ENCODE measurements at regions not wholly inside any gene's neighbourhood (a gene's known extent, or its start where the extent isn't known, plus 50 kb on each side); places are given as distances from the start of the nearest gene placed in this dataset.

- TF ChIP-seq REST (IDR thresholded peaks at IDR 0.05; ENCODE audit: low read depth) (no peak), POLR2AphosphoS5 (IDR thresholded peaks at IDR 0.05; ENCODE audit: low read depth, low read length) (no peak)
These were observed 510.9 kb upstream of the DAB1 start (continued) for GRCh38 chr1:57934745-57935144.

- no peaks in the 10 kb centered on the region for H3K79me2 ChIP-seq (ENCODE audit: insufficient read depth, low read length)
- H2AFZ ChIP-seq (ENCODE audit: low read depth, low read length, poor library complexity, severe bottlenecking) = no peak overlapping the region
- no peak for TF ChIP-seq YY1 (IDR thresholded peaks at IDR 0.05; ENCODE audit: extremely low read depth, insufficient replicate concordance, low read depth, low read length)
- no peak for TF ChIP-seq ELF1 (IDR thresholded peaks at IDR 0.05; ENCODE audit: borderline replicate concordance, low read depth)
- TF ChIP-seq JUND (IDR thresholded peaks at IDR 0.05) = no peak
- no peak for TF ChIP-seq EZH2phosphoT487 (IDR thresholded peaks at IDR 0.05; ENCODE audit: borderline replicate concordance)
- TF ChIP-seq MAX (IDR thresholded peaks at IDR 0.05) = no peak
- no peaks in the 10 kb centered on the region for H3K4me1 ChIP-seq (ENCODE audit: control insufficient read depth in 1 of 2, insufficient read depth in 2 of 2, low read length in 2 of 2)
- no peak overlapping the region for H3K27ac ChIP-seq (ENCODE audit: low read depth, low read length)
- no peak for DNase-seq (ENCODE audit: low read depth, low spot score)
- no peaks in the 10 kb centered on the region for H4K20me1 ChIP-seq (ENCODE audit: insufficient read depth)
- H3K4me2 ChIP-seq (ENCODE audit: low read length) = no peak overlapping the region
- H3K9me3 ChIP-seq (ENCODE audit: control insufficient read depth in 1 of 2, insufficient read depth in 1 of 2, low read depth in 1 of 2, low read length in 2 of 2) = no peaks in the 10 kb centered on the region; a peak in 1 of 4 replicates
- BruUV-seq (replicated peaks) = no TSS peak
- no peak for ATAC-seq
- ChIA-PET POLR2A (no interaction called here), CTCF (no interaction called here), RAD21 (ENCODE audit: low non-redundant PET in 1 of 2, low total read pairs in 2 of 2, uncharacterized antibody in 2 of 2, unreplicated experiment in 2 of 2) (no interaction called here)
- no peaks in the 10 kb centered on the region for H3K9me2 ChIP-seq (ENCODE audit: insufficient read depth)
- H3K9ac ChIP-seq (ENCODE audit: low read length) = no peak overlapping the region
- no peaks in the 10 kb centered on the region for H3K36me3 ChIP-seq (ENCODE audit: control insufficient read depth in 1 of 2, insufficient read depth in 2 of 2, low read length in 2 of 2)
- no peak overlapping the region for H3K4me3 ChIP-seq (replicated peaks in 1 of 2; ENCODE audit: low read depth in 1 of 2, low read length in 2 of 2)
- intact Hi-C loops (cut with micrococcal nuclease) = no loop called here
- peaks cover 8% of the 10 kb centered on the region; the same call in 1 of the 2 replicates for H3K27me3 ChIP-seq (ENCODE audit: insufficient read depth, low read length)
These were observed 503.1 kb upstream of the DAB1 start for GRCh38 chr1:57927003-57927402.
